Stimulated activated memory B cell treated with anti-CD40 and anti-IgM and Interleukin-4, amounts not matched to agents 10 μg/mL and 1 μg/mL and 100 μg/mL, for 72 hours (primary cell): ENCODE measurements at regions not wholly inside any gene's neighbourhood (a gene's known extent, or its start where the extent isn't known, plus 50 kb on each side); places are given as distances from the start of the nearest gene placed in this dataset.
A peak's percentile ranks its signal among the peaks of the same experiment; 100 is the strongest.
"Not testable (repeated sequence)": the region's sequence is repeated elsewhere in the genome, so short reads cannot be mapped to it uniquely, and the experiment has no call there.

Experiments
- ATAC-seq: fragments of 150-1000 bp; cut with Tn5 transposase; 2 replicates; pipeline ENCODE4 v1.10.0; 2021
- H3K27ac Mint-ChIP-seq: one replicate; pipeline ENCODE4 v1.8.0; 2022; ENCODE audit warnings: mild to moderate bottlenecking, mixed read lengths
- H3K27me3 Mint-ChIP-seq: one replicate; pipeline ENCODE4 v1.8.0; 2022; ENCODE audit warnings: mixed read lengths
- H3K36me3 Mint-ChIP-seq: one replicate; pipeline ENCODE4 v1.8.0; 2022; ENCODE audit warnings: mixed read lengths
- H3K4me1 Mint-ChIP-seq: one replicate; pipeline ENCODE4 v1.8.0; 2022; ENCODE audit warnings: mixed read lengths
- H3K4me3 Mint-ChIP-seq: one replicate; pipeline ENCODE4 v1.8.0; 2022; ENCODE audit warnings: mild to moderate bottlenecking, moderate library complexity, mixed read lengths
- H3K9me3 Mint-ChIP-seq: one replicate; pipeline ENCODE4 v1.8.0; 2022; ENCODE audit warnings: mixed read lengths

GRCh38 chr3:59392116-59392515 is 342.3 kb upstream of the CFAP20DC start:
- Mint-ChIP-seq H3K27ac (no peak overlapping the region), H3K4me1 (peaks cover 20% of the 10 kb centered on the region), H3K9me3 (no peaks in the 10 kb centered on the region), H3K36me3 (no peaks in the 10 kb centered on the region), H3K4me3 (no peak overlapping the region), H3K27me3 (no peaks in the 10 kb centered on the region)
- no peak for ATAC-seq

DNA sequence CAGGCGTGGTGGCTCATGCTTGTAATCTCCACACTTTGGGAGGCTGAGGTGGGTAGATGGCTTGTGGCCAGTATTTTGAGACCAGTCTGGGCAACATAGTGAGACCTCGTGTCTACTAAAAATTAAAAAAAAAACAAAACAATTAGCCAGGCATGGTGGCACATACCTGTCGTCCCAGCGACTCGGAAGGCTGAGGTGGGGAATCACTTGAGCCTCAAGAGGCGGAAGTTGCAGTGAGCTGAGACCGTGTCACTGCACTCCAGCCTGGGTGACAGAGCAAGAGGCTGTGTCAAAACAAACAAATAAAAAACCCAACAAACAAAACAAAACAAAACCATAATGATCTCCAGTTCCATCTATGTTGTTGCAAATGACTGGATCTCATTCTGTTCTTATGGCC is 341.3 kb upstream of the CFAP20DC start:
- H3K4me1 Mint-ChIP-seq, result peaks cover 28% of the 10 kb centered on the region
- H3K27me3 Mint-ChIP-seq, result no peaks in the 10 kb centered on the region
- ATAC-seq, result no peak
- H3K4me3 Mint-ChIP-seq, result no peak overlapping the region
- H3K9me3 Mint-ChIP-seq, result no peaks in the 10 kb centered on the region
- H3K36me3 Mint-ChIP-seq, result no peaks in the 10 kb centered on the region
- H3K27ac Mint-ChIP-seq, result no peak overlapping the region

GRCh38 chr3:59388555-59389270 is 338.9 kb upstream of the CFAP20DC start:
- Mint-ChIP-seq H3K27ac (peak overlapping the region; percentile 89), H3K9me3 (no peaks in the 10 kb centered on the region), H3K4me3 (peak overlapping the region; percentile 31), H3K4me1 (peaks cover 50% of the 10 kb centered on the region), H3K36me3 (no peaks in the 10 kb centered on the region), H3K27me3 (no peaks in the 10 kb centered on the region)
- peak; percentile 85 for ATAC-seq

- no peaks in the 10 kb centered on the region for H3K27me3 Mint-ChIP-seq
- no peaks in the 10 kb centered on the region for H3K9me3 Mint-ChIP-seq
- H3K36me3 Mint-ChIP-seq, result no peaks in the 10 kb centered on the region
- peak overlapping the region; percentile 43 for H3K4me3 Mint-ChIP-seq
- peak; percentile 77 for ATAC-seq
- peak overlapping the region; percentile 88 for H3K27ac Mint-ChIP-seq
- peaks cover 63% of the 10 kb centered on the region for H3K4me1 Mint-ChIP-seq
Observed at GRCh38 chr3:59386165-59386564, 336.3 kb upstream of the CFAP20DC start.

- no peak for ATAC-seq
- H3K4me1 Mint-ChIP-seq, result peaks cover 63% of the 10 kb centered on the region
- no peaks in the 10 kb centered on the region for H3K9me3 Mint-ChIP-seq
- peak overlapping the region; percentile 88 for H3K27ac Mint-ChIP-seq
- no peaks in the 10 kb centered on the region for H3K27me3 Mint-ChIP-seq
- no peaks in the 10 kb centered on the region for H3K36me3 Mint-ChIP-seq
- no peak overlapping the region for H3K4me3 Mint-ChIP-seq
Observed at GRCh38 chr3:59385547-59385946, 335.7 kb upstream of the CFAP20DC start.

GRCh38 chr3:59381282-59381681 is 331.5 kb upstream of the CFAP20DC start:
- Mint-ChIP-seq H3K27me3 (no peaks in the 10 kb centered on the region), H3K36me3 (no peaks in the 10 kb centered on the region), H3K4me1 (peaks cover 41% of the 10 kb centered on the region), H3K27ac (no peak overlapping the region), H3K9me3 (peaks cover 2% of the 10 kb centered on the region), H3K4me3 (no peak overlapping the region)
- peak; percentile 77 for ATAC-seq

DNA sequence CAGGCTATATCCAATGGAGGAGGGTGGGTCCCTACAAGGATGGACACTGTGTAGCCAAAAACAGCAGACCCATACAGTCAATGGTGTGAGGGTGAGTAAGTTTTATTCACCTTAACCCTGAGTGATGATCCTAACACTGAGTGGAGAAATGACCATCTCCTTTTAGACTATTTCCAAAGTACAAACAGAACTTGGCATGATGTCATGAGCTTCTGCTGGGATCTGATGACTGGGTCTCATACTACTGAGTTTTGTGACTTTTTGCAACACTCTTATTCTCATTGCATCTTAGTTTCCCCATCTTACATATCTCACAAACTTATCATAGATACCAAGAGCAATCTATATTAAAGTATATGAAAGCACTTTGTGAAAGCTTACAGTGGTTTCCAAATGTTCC is 330.3 kb upstream of the CFAP20DC start:
- Mint-ChIP-seq H3K4me3 (no peak overlapping the region), H3K4me1 (peaks cover 36% of the 10 kb centered on the region), H3K27me3 (no peaks in the 10 kb centered on the region), H3K36me3 (no peaks in the 10 kb centered on the region), H3K27ac (no peak overlapping the region), H3K9me3 (peaks cover 2% of the 10 kb centered on the region)
- no peak for ATAC-seq

DNA sequence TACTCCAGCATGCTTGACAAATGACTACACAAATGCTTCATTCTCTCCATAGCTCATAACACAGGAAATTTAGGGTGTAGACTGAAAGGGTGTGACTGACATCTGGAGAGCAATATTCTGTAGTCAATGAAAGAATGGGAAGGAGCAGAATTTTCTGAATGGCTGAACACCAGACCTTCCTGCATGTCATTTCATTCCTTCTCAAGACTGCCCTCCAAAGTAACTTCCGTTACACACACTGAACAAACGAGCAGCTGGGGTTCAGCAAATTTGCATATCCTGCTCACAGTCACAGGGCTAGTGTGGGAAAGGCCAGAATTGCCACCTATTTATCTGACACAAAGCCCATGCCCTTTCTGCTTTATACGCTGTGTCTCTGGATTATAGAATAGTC is 325.0 kb upstream of the CFAP20DC start:
- no peak overlapping the region for H3K4me3 Mint-ChIP-seq
- no peaks in the 10 kb centered on the region for H3K36me3 Mint-ChIP-seq
- H3K27me3 Mint-ChIP-seq, result no peaks in the 10 kb centered on the region
- peaks cover 2% of the 10 kb centered on the region for H3K9me3 Mint-ChIP-seq
- no peak overlapping the region for H3K27ac Mint-ChIP-seq
- ATAC-seq, result peak; percentile 93
- peaks cover 36% of the 10 kb centered on the region for H3K4me1 Mint-ChIP-seq

- no peaks in the 10 kb centered on the region for H3K36me3 Mint-ChIP-seq
- H3K4me1 Mint-ChIP-seq, result peaks cover 41% of the 10 kb centered on the region
- H3K27me3 Mint-ChIP-seq, result no peaks in the 10 kb centered on the region
- peaks cover 2% of the 10 kb centered on the region for H3K9me3 Mint-ChIP-seq
- H3K4me3 Mint-ChIP-seq, result no peak overlapping the region
- no peak overlapping the region for H3K27ac Mint-ChIP-seq
- ATAC-seq, result no peak
Observed at GRCh38 chr3:59374091-59374817, 324.4 kb upstream of the CFAP20DC start.

DNA sequence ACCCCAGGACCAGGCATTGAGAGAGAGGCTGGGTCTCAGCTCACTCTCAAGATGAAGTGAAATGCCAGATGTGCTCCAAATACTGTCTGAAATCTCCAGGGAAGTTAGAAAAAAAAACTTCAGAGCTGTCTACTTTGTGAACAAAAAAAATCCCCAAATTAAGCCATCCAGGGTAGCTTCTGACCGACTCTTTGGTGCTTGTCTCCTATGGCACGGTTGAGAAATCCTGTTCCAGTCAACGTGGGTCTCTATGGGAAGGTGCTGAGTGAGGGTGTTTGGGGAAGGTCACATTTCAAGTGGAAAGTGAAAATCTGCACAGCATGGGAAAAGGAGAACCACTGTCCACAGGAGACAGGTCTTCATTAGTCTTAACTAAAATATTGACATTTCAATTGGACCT is 322.5 kb upstream of the CFAP20DC start:
- no peaks in the 10 kb centered on the region for H3K27me3 Mint-ChIP-seq
- H3K9me3 Mint-ChIP-seq, result no peaks in the 10 kb centered on the region
- ATAC-seq, result no peak
- H3K36me3 Mint-ChIP-seq, result no peaks in the 10 kb centered on the region
- H3K4me1 Mint-ChIP-seq, result peaks cover 56% of the 10 kb centered on the region
- no peak overlapping the region for H3K27ac Mint-ChIP-seq
- H3K4me3 Mint-ChIP-seq, result no peak overlapping the region

DNA sequence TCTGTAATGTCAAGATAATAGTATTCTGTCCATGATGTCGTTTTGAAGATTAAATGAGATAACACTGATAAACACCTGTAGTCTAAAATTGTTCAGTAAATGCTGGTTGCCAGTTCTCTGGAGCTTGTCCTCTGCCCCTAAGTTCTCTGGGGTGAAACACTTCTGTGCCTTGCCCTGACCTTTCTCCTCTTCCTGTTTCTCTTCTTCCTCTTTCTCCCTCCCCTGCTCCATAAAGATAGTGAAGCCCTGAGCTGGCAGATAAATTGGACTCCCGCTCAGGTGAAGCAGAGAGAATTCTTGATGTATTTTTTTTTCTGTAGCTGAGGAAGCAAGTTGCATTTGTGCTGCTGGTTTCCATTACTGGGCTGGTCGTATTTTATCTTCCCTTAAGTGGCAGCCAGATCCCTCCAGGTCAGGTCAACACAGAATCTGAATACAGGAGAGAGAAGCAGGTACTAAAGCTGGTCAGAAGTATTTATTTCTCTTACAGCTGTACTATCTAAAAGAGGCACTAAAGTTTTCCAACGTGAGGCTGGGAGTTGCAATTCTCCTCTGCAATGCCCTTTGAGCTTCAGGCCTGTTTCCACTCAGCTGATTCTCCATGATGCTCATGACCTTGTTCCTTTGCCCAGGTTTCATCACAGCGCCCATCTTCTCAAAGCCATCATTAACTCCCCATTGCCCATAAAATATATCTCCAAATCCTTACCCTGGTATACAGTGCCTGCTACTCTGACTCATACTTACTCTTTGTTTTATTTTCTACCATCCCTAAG is 319.3 kb upstream of the CFAP20DC start:
- Mint-ChIP-seq H3K9me3 (no peaks in the 10 kb centered on the region), H3K4me3 (no peak overlapping the region), H3K27ac (peak overlapping the region; percentile 15), H3K27me3 (no peaks in the 10 kb centered on the region), H3K36me3 (no peaks in the 10 kb centered on the region), H3K4me1 (peaks cover 44% of the 10 kb centered on the region)
- ATAC-seq, result peak; percentile 51

- Mint-ChIP-seq H3K27me3 (no peaks in the 10 kb centered on the region), H3K4me1 (peaks cover 31% of the 10 kb centered on the region), H3K4me3 (no peak overlapping the region), H3K9me3 (no peaks in the 10 kb centered on the region), H3K27ac (no peak overlapping the region), H3K36me3 (no peaks in the 10 kb centered on the region)
- no peak for ATAC-seq
Observed at GRCh38 chr3:59367150-59367549, 317.3 kb upstream of the CFAP20DC start.

DNA sequence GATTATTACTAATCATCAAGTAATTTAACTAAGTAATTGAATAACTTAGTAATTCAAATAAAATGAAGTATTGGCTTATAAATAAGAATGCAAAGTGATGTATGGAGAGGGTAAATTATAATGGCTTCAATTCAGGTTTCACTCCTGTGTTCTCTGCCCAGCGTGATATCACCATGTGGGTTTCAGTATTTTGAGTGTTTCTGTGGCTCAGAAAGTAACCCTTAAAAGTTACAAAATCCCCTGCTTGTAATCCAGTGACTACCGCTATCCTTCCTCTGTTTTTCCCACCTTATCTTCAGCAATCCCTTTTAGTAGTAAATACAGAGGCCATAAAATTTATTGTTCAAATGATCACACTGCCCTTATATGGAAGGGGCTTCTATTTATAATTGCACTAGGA is 316.4 kb upstream of the CFAP20DC start:
- H3K27ac Mint-ChIP-seq, result no peak overlapping the region
- no peaks in the 10 kb centered on the region for H3K9me3 Mint-ChIP-seq
- no peaks in the 10 kb centered on the region for H3K27me3 Mint-ChIP-seq
- ATAC-seq, result no peak
- no peaks in the 10 kb centered on the region for H3K36me3 Mint-ChIP-seq
- H3K4me3 Mint-ChIP-seq, result no peak overlapping the region
- H3K4me1 Mint-ChIP-seq, result peaks cover 27% of the 10 kb centered on the region

DNA sequence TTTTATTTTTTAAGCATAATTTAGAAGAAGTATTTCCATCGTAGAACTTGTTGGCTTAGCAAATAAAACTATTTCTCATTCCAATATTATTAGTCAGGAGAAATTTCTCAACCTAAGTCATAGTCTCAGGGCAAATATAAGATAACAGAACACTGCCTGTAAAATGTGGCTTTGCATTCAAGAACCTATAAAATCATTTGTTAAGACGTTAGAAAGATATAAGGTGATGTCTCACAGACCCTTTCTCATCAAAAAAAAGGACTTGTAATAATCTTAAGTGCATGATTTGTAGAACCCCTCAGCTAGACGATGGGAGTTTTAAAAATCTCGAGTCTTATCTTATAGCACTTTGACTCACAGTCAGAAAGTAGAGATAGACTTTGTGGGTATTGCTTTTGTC is 314.7 kb upstream of the CFAP20DC start:
- H3K27ac Mint-ChIP-seq, result no peak overlapping the region
- no peaks in the 10 kb centered on the region for H3K36me3 Mint-ChIP-seq
- H3K4me1 Mint-ChIP-seq, result peaks cover 23% of the 10 kb centered on the region
- no peaks in the 10 kb centered on the region for H3K27me3 Mint-ChIP-seq
- H3K9me3 Mint-ChIP-seq, result peaks cover under 1% of the 10 kb centered on the region
- H3K4me3 Mint-ChIP-seq, result no peak overlapping the region
- ATAC-seq, result no peak

DNA sequence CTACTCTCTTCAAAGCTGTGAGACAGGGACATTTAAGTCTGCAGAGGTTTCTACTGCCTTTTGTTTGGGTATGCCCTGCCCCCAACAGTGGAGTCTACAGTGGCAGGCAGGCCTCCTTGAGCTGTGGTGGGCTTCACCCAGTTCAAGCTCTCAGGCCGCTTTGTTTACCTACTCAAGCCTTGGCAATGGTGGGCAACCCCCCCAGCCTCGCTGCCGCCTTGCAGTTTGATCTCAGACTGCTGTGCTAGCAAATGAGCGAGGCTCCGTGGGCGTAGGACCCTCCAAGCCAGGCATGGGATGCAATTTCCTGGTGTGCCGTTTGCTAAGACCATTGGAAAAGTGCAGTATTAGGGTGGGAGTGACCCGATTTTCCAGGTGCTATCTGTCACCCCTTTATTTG is 310.5 kb upstream of the CFAP20DC start:
- H3K36me3 Mint-ChIP-seq, H3K27ac Mint-ChIP-seq, H3K4me1 Mint-ChIP-seq, H3K4me3 Mint-ChIP-seq, H3K9me3 Mint-ChIP-seq, ATAC-seq, H3K27me3 Mint-ChIP-seq: not testable (repeated sequence)
